Right ventricle myocardium superior (tissue), 1 donor: ENCODE measurements at regions not wholly inside any gene's neighbourhood (a gene's known extent, or its start where the extent isn't known, plus 50 kb on each side); places are given as distances from the start of the nearest gene placed in this dataset.
"Not testable (repeated sequence)": the region's sequence is repeated elsewhere in the genome, so short reads cannot be mapped to it uniquely, and the experiment has no call there.

Source experiments
- ATAC-seq: fragments of 200-7000 bp; cut with Tn5 transposase; one replicate; pipeline ENCODE4 v1.9.1; 2020; ENCODE audit warnings: mild to moderate bottlenecking; ENCODE audit not compliant: poor library complexity
- DNase-seq: peaks from one replicate; pipeline ENCODE4 v3.0.0-alpha.2; 2020
- intact Hi-C: fragments of 100-400 bp; cut with DNase I; formaldehyde crosslinking; loops from one replicate; pipeline ENCODE4 v1.11.2; 2022
- donor health status: DM: no; HTN: yes; CAD: no; lungs with severe emphysema.

GRCh38 chr2:131689066-131689465 is 161.4 kb downstream of the CCDC74A start:
- intact Hi-C loops = not testable (repeated sequence)

GRCh38 chr2:131711268-131711667 is 183.6 kb downstream of the CCDC74A start:
- DNase-seq, intact Hi-C loops, ATAC-seq: not testable (repeated sequence)

More at GRCh38 chr2:131689066-131689465, 161.4 kb downstream of the CCDC74A start:
- ATAC-seq, DNase-seq: not testable (repeated sequence)

GRCh38 chr2:131717907-131718306 is 190.2 kb downstream of the CCDC74A start:
- DNase-seq, ATAC-seq, intact Hi-C loops: not testable (repeated sequence)

GRCh38 chr2:131721163-131721562 is 193.5 kb downstream of the CCDC74A start:
- intact Hi-C loops = not testable (repeated sequence)

GRCh38 chr2:131722256-131722655 is 194.6 kb downstream of the CCDC74A start:
- ATAC-seq = not testable (repeated sequence)

More at GRCh38 chr2:131721163-131721562, 193.5 kb downstream of the CCDC74A start:
- not testable (repeated sequence) for ATAC-seq, DNase-seq

GRCh38 chr2:131724019-131724418 is 196.3 kb downstream of the CCDC74A start:
- ATAC-seq (peak; percentile 83), DNase-seq (peak; percentile 47)
- intact Hi-C loops = no loop called here

More at GRCh38 chr2:131722256-131722655, 194.6 kb downstream of the CCDC74A start:
- DNase-seq, intact Hi-C loops: not testable (repeated sequence)

GRCh38 chr2:131728451-131728850 is 200.8 kb downstream of the CCDC74A start:
- DNase-seq, ATAC-seq, intact Hi-C loops: not testable (repeated sequence)

- intact Hi-C loops, ATAC-seq, DNase-seq: not testable (repeated sequence)
Observed at GRCh38 chr2:131733530-131733929, 205.8 kb downstream of the CCDC74A start.

- ATAC-seq, DNase-seq, intact Hi-C loops: not testable (repeated sequence)
Observed at GRCh38 chr2:131736406-131736805, 208.7 kb downstream of the CCDC74A start.

- intact Hi-C loops, ATAC-seq: not testable (repeated sequence)
Observed at GRCh38 chr2:131738533-131738932, 210.8 kb downstream of the CCDC74A start.

GRCh38 chr2:131738996-131739434 is 211.3 kb downstream of the CCDC74A start:
- DNase-seq, intact Hi-C loops, ATAC-seq: not testable (repeated sequence)

More at GRCh38 chr2:131738533-131738932, 210.8 kb downstream of the CCDC74A start:
- not testable (repeated sequence) for DNase-seq

GRCh38 chr2:131753640-131754561 is 226.2 kb downstream of the CCDC74A start:
- no peak for DNase-seq

GRCh38 chr2:131754929-131755720 is 227.4 kb downstream of the CCDC74A start:
- DNase-seq = no peak
- intact Hi-C loops = no loop called here
- ATAC-seq = no peak

More at GRCh38 chr2:131753640-131754561, 226.2 kb downstream of the CCDC74A start:
- intact Hi-C loops = no loop called here
- ATAC-seq = no peak

- DNase-seq (no peak), ATAC-seq (no peak)
- intact Hi-C loops = no loop called here
Observed at GRCh38 chr2:131756141-131756907, 228.6 kb downstream of the CCDC74A start.

- ATAC-seq, DNase-seq, intact Hi-C loops: not testable (repeated sequence)
Observed at GRCh38 chr2:131758941-131759340, 231.3 kb downstream of the CCDC74A start.

GRCh38 chr2:131774955-131775555 is 247.4 kb downstream of the CCDC74A start:
- ATAC-seq, DNase-seq, intact Hi-C loops: not testable (repeated sequence)

GRCh38 chr2:131775903-131776506 is 248.3 kb downstream of the CCDC74A start:
- ATAC-seq, intact Hi-C loops: not testable (repeated sequence)

More at GRCh38 chr2:131775903-131776506, 248.3 kb downstream of the CCDC74A start:
- DNase-seq = not testable (repeated sequence)
